Ovary (tissue), 3 donors: ENCODE measurements at regions not wholly inside any gene's neighbourhood (a gene's known extent, or its start where the extent isn't known, plus 50 kb on each side); places are given as distances from the start of the nearest gene placed in this dataset.

Experiments used
- EP300 ChIP-seq: sonication (generic); formaldehyde crosslinking; IDR thresholded peaks from one replicate; pipeline ENCODE4 v1.6.1; 2017; ENCODE audit warnings: antibody characterized with exemption
- POLR2A ChIP-seq: fragments of 450-650 bp; IDR thresholded peaks from one replicate; pipeline ENCODE4 v1.6.1; 2017; ENCODE audit warnings: antibody characterized with exemption, mild to moderate bottlenecking, moderate library complexity
- TF ChIP-seq, protein P1 (sequence below), 3 donors: fragments of 450-650 bp in 2 of 3; fragments of 200-600 bp in 1 of 3; IDR thresholded peaks; one replicate each; pipeline versions ENCODE4 v1.5.1 to v1.8.0; 2016 to 2022; ENCODE audit warnings: antibody characterized with exemption in 3 of 3, mild to moderate bottlenecking in 1 of 3
- donor health status: DM: no; HTN: no; CAD: no.

DNA sequence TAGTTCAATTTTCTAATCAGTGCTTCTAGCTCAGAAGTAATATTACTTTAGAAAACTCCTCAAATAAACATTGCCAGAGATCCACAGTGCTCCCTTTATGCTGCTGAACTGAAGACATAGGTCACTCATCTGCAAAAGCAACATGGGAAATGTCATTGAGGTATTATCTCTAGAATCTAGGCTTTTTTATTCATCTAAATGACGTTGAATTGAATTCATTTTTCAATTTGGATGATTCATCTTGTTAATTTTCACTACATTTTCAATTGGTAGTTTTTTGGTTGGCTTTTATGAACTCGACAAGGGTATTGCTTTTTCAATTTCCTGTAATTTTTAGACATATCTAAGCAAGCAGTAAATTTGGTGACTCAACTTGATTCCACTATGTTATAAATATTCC lies 275.4 kb downstream of the NFKBIZ start:
- TF ChIP-seq EP300, result no peak
- TF ChIP-seq, protein P1, sequence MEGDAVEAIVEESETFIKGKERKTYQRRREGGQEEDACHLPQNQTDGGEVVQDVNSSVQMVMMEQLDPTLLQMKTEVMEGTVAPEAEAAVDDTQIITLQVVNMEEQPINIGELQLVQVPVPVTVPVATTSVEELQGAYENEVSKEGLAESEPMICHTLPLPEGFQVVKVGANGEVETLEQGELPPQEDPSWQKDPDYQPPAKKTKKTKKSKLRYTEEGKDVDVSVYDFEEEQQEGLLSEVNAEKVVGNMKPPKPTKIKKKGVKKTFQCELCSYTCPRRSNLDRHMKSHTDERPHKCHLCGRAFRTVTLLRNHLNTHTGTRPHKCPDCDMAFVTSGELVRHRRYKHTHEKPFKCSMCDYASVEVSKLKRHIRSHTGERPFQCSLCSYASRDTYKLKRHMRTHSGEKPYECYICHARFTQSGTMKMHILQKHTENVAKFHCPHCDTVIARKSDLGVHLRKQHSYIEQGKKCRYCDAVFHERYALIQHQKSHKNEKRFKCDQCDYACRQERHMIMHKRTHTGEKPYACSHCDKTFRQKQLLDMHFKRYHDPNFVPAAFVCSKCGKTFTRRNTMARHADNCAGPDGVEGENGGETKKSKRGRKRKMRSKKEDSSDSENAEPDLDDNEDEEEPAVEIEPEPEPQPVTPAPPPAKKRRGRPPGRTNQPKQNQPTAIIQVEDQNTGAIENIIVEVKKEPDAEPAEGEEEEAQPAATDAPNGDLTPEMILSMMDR (IDR thresholded peaks at IDR 0.05), result no peak
- TF ChIP-seq POLR2A, result no peak
